ENCODE measurements at regions not wholly inside any gene's neighbourhood (a gene's known extent, or its start where the extent isn't known, plus 50 kb on each side); places are given as distances from the start of the nearest gene placed in this dataset.

DNA sequence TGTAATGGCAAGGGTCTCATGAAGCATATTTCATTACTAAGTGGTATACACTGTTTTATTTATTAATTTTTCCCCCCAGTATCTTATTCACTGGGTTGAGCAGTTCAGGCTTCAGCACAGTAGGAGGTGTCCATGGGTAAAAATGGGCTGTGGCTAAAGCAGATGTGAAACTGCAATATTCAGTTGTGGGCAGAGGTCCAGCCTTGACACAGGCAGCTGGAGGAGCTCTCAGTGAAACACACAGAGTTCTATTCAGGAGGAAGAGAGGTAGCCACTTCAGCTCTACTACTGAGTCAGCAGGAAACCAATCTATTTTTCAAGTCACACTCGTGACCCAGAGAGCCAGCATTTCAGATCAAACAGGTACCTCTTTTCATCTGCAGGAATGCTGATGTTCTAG, 418.3 kb downstream of the CDH10 start:
- no peak for TF ChIP-seq POLR2AphosphoS5 (IDR thresholded peaks at IDR 0.05)
- TF ChIP-seq, protein P1, sequence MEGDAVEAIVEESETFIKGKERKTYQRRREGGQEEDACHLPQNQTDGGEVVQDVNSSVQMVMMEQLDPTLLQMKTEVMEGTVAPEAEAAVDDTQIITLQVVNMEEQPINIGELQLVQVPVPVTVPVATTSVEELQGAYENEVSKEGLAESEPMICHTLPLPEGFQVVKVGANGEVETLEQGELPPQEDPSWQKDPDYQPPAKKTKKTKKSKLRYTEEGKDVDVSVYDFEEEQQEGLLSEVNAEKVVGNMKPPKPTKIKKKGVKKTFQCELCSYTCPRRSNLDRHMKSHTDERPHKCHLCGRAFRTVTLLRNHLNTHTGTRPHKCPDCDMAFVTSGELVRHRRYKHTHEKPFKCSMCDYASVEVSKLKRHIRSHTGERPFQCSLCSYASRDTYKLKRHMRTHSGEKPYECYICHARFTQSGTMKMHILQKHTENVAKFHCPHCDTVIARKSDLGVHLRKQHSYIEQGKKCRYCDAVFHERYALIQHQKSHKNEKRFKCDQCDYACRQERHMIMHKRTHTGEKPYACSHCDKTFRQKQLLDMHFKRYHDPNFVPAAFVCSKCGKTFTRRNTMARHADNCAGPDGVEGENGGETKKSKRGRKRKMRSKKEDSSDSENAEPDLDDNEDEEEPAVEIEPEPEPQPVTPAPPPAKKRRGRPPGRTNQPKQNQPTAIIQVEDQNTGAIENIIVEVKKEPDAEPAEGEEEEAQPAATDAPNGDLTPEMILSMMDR (IDR thresholded peaks at IDR 0.05): no peak
- no peak for TF ChIP-seq POLR2A (IDR thresholded peaks at IDR 0.05; ENCODE audit: low read depth)
- no peak for TF ChIP-seq EP300 (IDR thresholded peaks at IDR 0.05)

Data from esophagus muscularis mucosa (tissue), 4 donors.